HepG2 (cell line): ENCODE measurements at regions not wholly inside any gene's neighbourhood (a gene's known extent, or its start where the extent isn't known, plus 50 kb on each side); places are given as distances from the start of the nearest gene placed in this dataset.

ENCODE experiments used
- ATAC-seq: fragments of 200-7000 bp; cut with Tn5 transposase; 3 replicates; pipeline ENCODE4 v1.9.1; 2020; ENCODE audit warnings: mild to moderate bottlenecking, moderate library complexity
- BruUV-seq: library from RNA; stranded (reverse); fragments of 400-500 nt; replicated peaks from 2 replicates; lab custom pipeline; 2021; lab: Mats Ljungman, UMichigan
- CTCF ChIA-PET: fragments of 300-600 bp; formaldehyde crosslinking; extraction: SDS; loops from one replicate; lab custom pipeline; 2021; ENCODE audit warnings: low total read pairs, inconsistent platforms, low intra/inter-chr PET ratio; lab: Yijun Ruan, JAX
- POLR2A ChIA-PET: fragments of 350-600 bp; sonication (Branson Sonifier 250); formaldehyde crosslinking; loops from one replicate; lab custom pipeline; 2020; ENCODE audit warnings: antibody characterized with exemption, inconsistent platforms; lab: Yijun Ruan, JAX
- DNase-seq: peaks from one replicate; pipeline ENCODE4 v3.0.0-alpha.2; 2015; ENCODE audit warnings: low spot score
- FAIRE-seq: peaks from 3 replicates; lab custom pipeline; 2011; peaks lifted over from hg19 to GRCh38; lab: Jason Lieb, UNC
- H2AFZ ChIP-seq: one replicate; pipeline ENCODE4 v1.6.1; 2011; ENCODE audit warnings: low read length, inconsistent platforms
- H3K27ac ChIP-seq: fragments of 300-600 bp; 3 replicates; pipeline ENCODE4 v1.8.0; 2011; ENCODE audit warnings: mixed run types, mild to moderate bottlenecking, mixed read lengths, low read length, inconsistent platforms; ENCODE audit not compliant: insufficient read depth; ENCODE audit errors: extremely low read length
- H3K27me3 ChIP-seq, 2 experiments: fragments of 200-600 bp in 1 of 2; 2 replicates in 1 of 2; 3 replicates in 1 of 2; pipeline versions ENCODE4 v1.6.0 to v1.8.0; 2011; ENCODE audit warnings: low read length in 2 of 2, mild to moderate bottlenecking in 2 of 2, moderate library complexity in 2 of 2, inconsistent platforms in 1 of 2; ENCODE audit not compliant: insufficient read depth in 2 of 2, control insufficient read depth in 1 of 2
- H3K36me3 ChIP-seq, 2 experiments: fragments of 200-600 bp in 1 of 2; replicated peaks in 1 of 2; 2 replicates in 1 of 2; 3 replicates in 1 of 2; pipeline versions ENCODE4 v1.5.1 to v1.8.0; 2011; ENCODE audit warnings: low read length in 2 of 2, inconsistent platforms in 1 of 2; ENCODE audit not compliant: insufficient read depth in 2 of 2, control insufficient read depth in 1 of 2
- H3K4me1 ChIP-seq: 2 replicates; pipeline ENCODE4 v1.5.1; 2012; ENCODE audit warnings: low read length, inconsistent platforms; ENCODE audit not compliant: insufficient read depth
- H3K4me2 ChIP-seq: 2 replicates; pipeline ENCODE4 v1.6.0; 2011; ENCODE audit warnings: low read depth, low read length, inconsistent platforms
- H3K4me3 ChIP-seq, 3 experiments: fragments of 200-600 bp in 1 of 3; sonication (generic), shearing (Covaris generic) in 1 of 3; replicated peaks in 1 of 3; 2 replicates each; pipeline ENCODE4 v1.5.1; 2011 to 2016; ENCODE audit warnings: low read length in 3 of 3, inconsistent platforms in 2 of 3, low read depth in 2 of 3, mild to moderate bottlenecking in 2 of 3, control low read depth in 1 of 3, mixed read lengths in 1 of 3; ENCODE audit not compliant: insufficient read depth in 1 of 3
- H3K79me2 ChIP-seq: one replicate; pipeline ENCODE4 v1.6.1; 2011; ENCODE audit warnings: low read length, inconsistent platforms; ENCODE audit not compliant: insufficient read depth
- H3K9ac ChIP-seq: 2 replicates; pipeline ENCODE4 v1.6.0; 2011; ENCODE audit warnings: mild to moderate bottlenecking, low read depth, low read length, inconsistent platforms; ENCODE audit not compliant: insufficient read depth
- H3K9me3 ChIP-seq: 2 replicates; pipeline ENCODE4 v1.5.1; 2012; ENCODE audit warnings: mild to moderate bottlenecking, low read length
- H4K20me1 ChIP-seq: 2 replicates; pipeline ENCODE4 v1.6.0; 2011; ENCODE audit warnings: inconsistent platforms, mild to moderate bottlenecking, low read length, moderate library complexity; ENCODE audit not compliant: insufficient read depth
- FOXP1 ChIP-seq, 2 experiments: fragments of 450-650 bp in 1 of 2; IDR thresholded peaks; 2 replicates each; pipeline ENCODE4 v1.6.1; 2017 to 2018; ENCODE audit warnings: antibody characterized with exemption in 1 of 2
- HNRNPH1 ChIP-seq: fragments of 200-400 bp; formaldehyde crosslinking; optimal IDR thresholded peaks from 2 replicates; pipeline ENCODE3; 2017; ENCODE audit warnings: mild to moderate bottlenecking, low read depth, low read length
- HNRNPLL ChIP-seq: fragments of 200-400 bp; formaldehyde crosslinking; IDR thresholded peaks from 2 replicates; pipeline ENCODE4 v1.6.1; 2017; ENCODE audit warnings: mild to moderate bottlenecking, low read depth, low read length; ENCODE audit not compliant: poor library complexity, severe bottlenecking
- KDM2A ChIP-seq: sonication (generic); formaldehyde crosslinking; IDR thresholded peaks from 2 replicates; pipeline ENCODE4 v1.4.0; 2020; ENCODE audit warnings: low read depth, missing genetic modification reagents, borderline replicate concordance
- KDM5B ChIP-seq: sonication (generic); formaldehyde crosslinking; IDR thresholded peaks from 2 replicates; pipeline ENCODE4 v1.4.0; 2020; ENCODE audit warnings: missing genetic modification reagents, mild to moderate bottlenecking, borderline replicate concordance
- MAZ ChIP-seq, 2 experiments: sonication (generic) in 1 of 2; formaldehyde crosslinking in 1 of 2; IDR thresholded peaks; 2 replicates each; pipeline versions ENCODE4 v1.5.0 to v1.6.1; 2012 to 2020; ENCODE audit warnings: low read depth in 2 of 2, mild to moderate bottlenecking in 2 of 2, borderline replicate concordance in 1 of 2, improper control_type of control experiment in 1 of 2, low read length in 1 of 2, missing genetic modification reagents in 1 of 2, moderate library complexity in 1 of 2
- MXD4 ChIP-seq: IDR thresholded peaks from 2 replicates; pipeline ENCODE4 v1.6.1; 2016; ENCODE audit warnings: mild to moderate bottlenecking, missing biosample characterization, missing genetic modification reagents
- RARA ChIP-seq: IDR thresholded peaks from 2 replicates; pipeline ENCODE4 v1.6.1; 2016; ENCODE audit warnings: missing genetic modification reagents, missing compliant biosample characterization
- RFX3 ChIP-seq: IDR thresholded peaks from 2 replicates; pipeline ENCODE4 v1.6.1; 2016; ENCODE audit warnings: missing biosample characterization, missing genetic modification reagents
- ZBTB34 ChIP-seq: sonication (generic); formaldehyde crosslinking; IDR thresholded peaks from 2 replicates; pipeline ENCODE4 v1.8.0; 2022; ENCODE audit warnings: mild to moderate bottlenecking, missing genetic modification reagents
- ZBTB40 ChIP-seq, 2 experiments: fragments of 450-650 bp in 1 of 2; sonication (generic) in 1 of 2; formaldehyde crosslinking in 1 of 2; IDR thresholded peaks; 2 replicates each; pipeline versions ENCODE4 v1.6.1 to v1.8.0; 2016 to 2022; ENCODE audit warnings: antibody characterized with exemption in 1 of 2, mild to moderate bottlenecking in 1 of 2, missing genetic modification reagents in 1 of 2
- ZC3H13 ChIP-seq: sonication (generic); formaldehyde crosslinking; IDR thresholded peaks from 2 replicates; pipeline ENCODE4 v1.8.1; 2023; ENCODE audit warnings: mild to moderate bottlenecking, missing genetic modification reagents, moderate library complexity
- WGBS: methylation state at CpG from one replicate; pipeline ENCODE4 v1.1.6; 2017; ENCODE audit warnings: low lambda C conversion rate; 5-methylcytosine and 5-hydroxymethylcytosine counted together
- in situ Hi-C: cut with HindIII; loops from 2 replicates; pipeline ENCODE4 v1.10.0; 2017; ENCODE audit warnings: low pct_unique_long_range_greater_than_20kb; ENCODE audit not compliant: extremely low pct_ligation_motif_present
- intact Hi-C: fragments of 100-400 bp; cut with micrococcal nuclease; formaldehyde crosslinking; loops from one replicate; pipeline ENCODE4 v1.10.0; 2022; ENCODE audit not compliant: unreplicated experiment

GRCh38 chr9:12178634-12179033 lies 514.6 kb upstream of the TYRP1 start:
- H4K20me1 ChIP-seq = no peaks in the 10 kb centered on the region
- POLR2A ChIA-PET = no interaction called here
- no TSS peak for BruUV-seq
- in situ Hi-C loops = no loop called here
- H3K27me3 ChIP-seq = no peaks in the 10 kb centered on the region
- peaks cover 66% of the 10 kb centered on the region for H3K9me3 ChIP-seq
- no peaks in the 10 kb centered on the region for H3K36me3 ChIP-seq
- ATAC-seq = no peak
- TF ChIP-seq RARA (no peak), HNRNPH1 (no peak), HNRNPLL (no peak), MAZ (IDR thresholded peaks at IDR 0.05; ENCODE audit: borderline replicate concordance, low read depth, low read length) (no peak), MAZ (CRISPR knock-in tag; IDR thresholded peaks at IDR 0.05; ENCODE audit: low read depth) (no peak), FOXP1 (IDR thresholded peaks at IDR 0.05) (no peak), FOXP1 (CRISPR knock-in tag; IDR thresholded peaks at IDR 0.05) (no peak), RFX3 (CRISPR knock-in tag) (no peak), KDM5B (CRISPR knock-in tag) (no peak), ZBTB34 (no peak), KDM2A (CRISPR knock-in tag) (no peak), ZC3H13 (CRISPR knock-in tag) (no peak), MXD4 (CRISPR knock-in tag) (no peak), ZBTB40 (IDR thresholded peaks at IDR 0.05) (no peak), ZBTB40 (CRISPR knock-in tag; IDR thresholded peaks at IDR 0.05) (no peak)
- TF ChIP-seq, all 625 proteins: peak for 0
- Histone ChIP-seq H3K9ac (no peak overlapping the region), H3K27ac (no peak overlapping the region), H3K4me1 (no peaks in the 10 kb centered on the region), H3K4me2 (no peak overlapping the region), H2AFZ (no peak overlapping the region), H3K79me2 (no peaks in the 10 kb centered on the region), H3K4me3 (no peak overlapping the region)
- CTCF ChIA-PET = no interaction called here
- DNase-seq (no peak), FAIRE-seq (no peak)
- WGBS = 4% methylated on average over 1 of the region's 1 CpG
- intact Hi-C loops = no loop called here
